H9 (cell line): ENCODE measurements at regions not wholly inside any gene's neighbourhood (a gene's known extent, or its start where the extent isn't known, plus 50 kb on each side); places are given as distances from the start of the nearest gene placed in this dataset.

ENCODE experiments used
- DNase-seq: peaks from one replicate; pipeline ENCODE4 v3.0.0-alpha.2; 2017
- H2AFZ ChIP-seq: one replicate; pipeline ENCODE4 v1.6.1; 2013; ENCODE audit warnings: mild to moderate bottlenecking, low read length, control low read depth, moderate library complexity
- H2AK5ac ChIP-seq: 2 replicates; pipeline ENCODE4 v1.6.1; 2013; ENCODE audit warnings: low read length, control low read depth, mixed read lengths; ENCODE audit not compliant: insufficient read length
- H2BK120ac ChIP-seq: one replicate; pipeline ENCODE4 v1.6.1; 2013; ENCODE audit warnings: low read depth, mild to moderate bottlenecking, low read length, control low read depth, inconsistent platforms; ENCODE audit not compliant: poor library complexity, severe bottlenecking
- H2BK12ac ChIP-seq: 2 replicates; pipeline ENCODE4 v1.6.1; 2013; ENCODE audit warnings: low read length, control low read depth, mixed read lengths, low read depth; ENCODE audit not compliant: insufficient read length
- H2BK15ac ChIP-seq: 2 replicates; pipeline ENCODE4 v1.6.1; 2013; ENCODE audit warnings: low read depth, low read length, control low read depth
- H2BK20ac ChIP-seq: one replicate; pipeline ENCODE4 v1.6.1; 2013; ENCODE audit warnings: low read depth, mild to moderate bottlenecking, low read length, control low read depth, inconsistent platforms; ENCODE audit not compliant: poor library complexity, severe bottlenecking
- H2BK5ac ChIP-seq: 2 replicates; pipeline ENCODE4 v1.6.1; 2013; ENCODE audit warnings: low read length, control low read depth, mixed read lengths; ENCODE audit not compliant: insufficient read length
- H3K14ac ChIP-seq: 2 replicates; pipeline ENCODE4 v1.6.1; 2013; ENCODE audit warnings: low read length, control low read depth; ENCODE audit not compliant: insufficient read depth
- H3K18ac ChIP-seq: 2 replicates; pipeline ENCODE4 v1.6.1; 2013; ENCODE audit warnings: low read depth, mild to moderate bottlenecking, mixed read lengths, low read length, control low read depth; ENCODE audit not compliant: insufficient read length
- H3K23ac ChIP-seq: 2 replicates; pipeline ENCODE4 v1.6.1; 2013; ENCODE audit warnings: low read length, control low read depth, mixed read lengths, low read depth; ENCODE audit not compliant: insufficient read length
- H3K23me2 ChIP-seq: 2 replicates; pipeline ENCODE4 v1.6.1; 2013; ENCODE audit warnings: low read depth, mild to moderate bottlenecking, mixed read lengths, low read length, control low read depth; ENCODE audit not compliant: insufficient read length, poor library complexity, severe bottlenecking
- H3K27ac ChIP-seq: 2 replicates; pipeline ENCODE4 v1.5.1; 2013; ENCODE audit warnings: low read length, control low read depth, mixed read lengths, low read depth; ENCODE audit not compliant: insufficient read length
- H3K27me3 ChIP-seq: 2 replicates; pipeline ENCODE4 v1.6.1; 2013; ENCODE audit warnings: low read length, control low read depth, inconsistent platforms; ENCODE audit not compliant: insufficient read depth
- H3K4ac ChIP-seq: 2 replicates; pipeline ENCODE4 v1.6.1; 2013; ENCODE audit warnings: low read depth, mild to moderate bottlenecking, control low read depth, inconsistent platforms, low read length, moderate library complexity
- H3K4me1 ChIP-seq: 2 replicates; pipeline ENCODE4 v1.6.1; 2013; ENCODE audit warnings: low read length, control low read depth, inconsistent platforms; ENCODE audit not compliant: insufficient read depth
- H3K4me2 ChIP-seq: 2 replicates; pipeline ENCODE4 v1.6.1; 2013; ENCODE audit warnings: low read length, control low read depth, mixed read lengths; ENCODE audit not compliant: insufficient read length, insufficient read depth
- H3K56ac ChIP-seq: 2 replicates; pipeline ENCODE4 v1.6.1; 2013; ENCODE audit warnings: low read depth, mild to moderate bottlenecking, mixed read lengths, low read length, control low read depth; ENCODE audit not compliant: insufficient read length
- H3K79me1 ChIP-seq: 2 replicates; pipeline ENCODE4 v1.6.1; 2013; ENCODE audit warnings: low read depth, mild to moderate bottlenecking, moderate library complexity, low read length, control low read depth, inconsistent platforms; ENCODE audit not compliant: insufficient read depth, poor library complexity, severe bottlenecking
- H3K79me2 ChIP-seq: 2 replicates; pipeline ENCODE4 v1.6.1; 2013; ENCODE audit warnings: low read length, control low read depth, inconsistent platforms; ENCODE audit not compliant: insufficient read depth
- H3K9ac ChIP-seq: 2 replicates; pipeline ENCODE4 v1.6.1; 2013; ENCODE audit warnings: low read length, control low read depth, mixed read lengths; ENCODE audit not compliant: insufficient read length; ENCODE audit errors: extremely low read depth
- H3K9me3 ChIP-seq: one replicate; pipeline ENCODE4 v1.6.1; 2013; ENCODE audit warnings: low read depth, low read length, inconsistent platforms; ENCODE audit not compliant: control insufficient read depth
- H3T11ph ChIP-seq: one replicate; pipeline ENCODE4 v1.6.1; 2013; ENCODE audit warnings: mild to moderate bottlenecking, low read length, control low read depth, inconsistent platforms
- H4K20me1 ChIP-seq: one replicate; pipeline ENCODE4 v1.6.1; 2013; ENCODE audit not compliant: control insufficient read depth, insufficient read length, insufficient read depth
- H4K5ac ChIP-seq: 2 replicates; pipeline ENCODE4 v1.6.1; 2013; ENCODE audit warnings: low read depth, mild to moderate bottlenecking, mixed read lengths, low read length, control low read depth; ENCODE audit not compliant: insufficient read length
- H4K8ac ChIP-seq: replicated peaks from 2 replicates; pipeline ENCODE4 v1.6.1; 2013; ENCODE audit warnings: low read length, control low read depth, mixed read lengths, low read depth; ENCODE audit not compliant: insufficient read length
- H4K91ac ChIP-seq: 2 replicates; pipeline ENCODE4 v1.6.1; 2013; ENCODE audit warnings: low read depth, mild to moderate bottlenecking, moderate library complexity, mixed read lengths, low read length, control low read depth; ENCODE audit not compliant: insufficient read length
- H3K27ac Mint-ChIP-seq, 3 experiments: 2 replicates in 2 of 3; 3 replicates in 1 of 3; pipeline ENCODE4 v1.8.0; 2020 to 2021; ENCODE audit warnings: mixed read lengths in 3 of 3, mild to moderate bottlenecking in 1 of 3, moderate library complexity in 1 of 3
- H3K27me3 Mint-ChIP-seq: 2 replicates; pipeline ENCODE4 v1.8.0; 2021; ENCODE audit warnings: low read depth, mild to moderate bottlenecking, moderate library complexity, mixed read lengths
- H3K36me3 Mint-ChIP-seq, 3 experiments: 2 replicates in 2 of 3; 3 replicates in 1 of 3; pipeline ENCODE4 v1.8.0; 2020 to 2021; ENCODE audit warnings: low read depth in 3 of 3, mixed read lengths in 3 of 3; ENCODE audit not compliant: insufficient read depth in 1 of 3
- H3K4me1 Mint-ChIP-seq, 2 experiments: 2 replicates each; pipeline ENCODE4 v1.8.0; 2020; ENCODE audit warnings: mixed read lengths in 2 of 2
- H3K4me3 Mint-ChIP-seq, 2 experiments: 2 replicates in 1 of 2; 3 replicates in 1 of 2; pipeline ENCODE4 v1.8.0; 2020 to 2021; ENCODE audit warnings: mild to moderate bottlenecking in 2 of 2, mixed read lengths in 2 of 2, moderate library complexity in 1 of 2
- H3K9me3 Mint-ChIP-seq, 2 experiments: 2 replicates in 1 of 2; 3 replicates in 1 of 2; pipeline ENCODE4 v1.8.0; 2020; ENCODE audit warnings: mild to moderate bottlenecking in 2 of 2, mixed read lengths in 2 of 2, moderate library complexity in 1 of 2
- CTCF ChIP-seq: fragments of 200-600 bp; sonication (generic); conservative IDR thresholded peaks from 3 replicates; pipeline ENCODE4 v1.8.0; 2021; ENCODE audit warnings: antibody characterized with exemption, mild to moderate bottlenecking
- WGBS: extraction: QIAGEN DNeasy Blood & Tissue Kit; methylation state at CpG from one replicate; pipeline ENCODE4 v1.1.7; 2013; ENCODE audit warnings: missing lambda C conversion rate, low lambda C conversion rate, mixed read lengths; ENCODE audit not compliant: insufficient read length; ENCODE audit errors: extremely low coverage; 5-methylcytosine and 5-hydroxymethylcytosine counted together

- Histone ChIP-seq H2AFZ (no peak overlapping the region), H2AK5ac (no peak overlapping the region), H3K56ac (no peak overlapping the region), H4K20me1 (no peaks in the 10 kb centered on the region), H4K8ac (no peak overlapping the region), H3K4me2 (no peak overlapping the region), H2BK5ac (no peak overlapping the region), H3K9ac (no peak overlapping the region), H3K4me1 (no peaks in the 10 kb centered on the region), H4K91ac (no peak overlapping the region), H3K23me2 (no peaks in the 10 kb centered on the region), H3K4ac (no peak overlapping the region), H3K18ac (no peak overlapping the region), H2BK15ac (no peak overlapping the region), H3T11ph (no peak overlapping the region), H3K79me1 (no peaks in the 10 kb centered on the region), H2BK12ac (no peak overlapping the region), H3K23ac (no peak overlapping the region), H3K9me3 (no peaks in the 10 kb centered on the region), H3K79me2 (no peaks in the 10 kb centered on the region), H2BK20ac (no peak overlapping the region), H3K14ac (no peak overlapping the region), H3K27ac (no peak overlapping the region), H3K27me3 (no peaks in the 10 kb centered on the region), H2BK120ac (no peak overlapping the region), H4K5ac (no peak overlapping the region)
- no peaks in the 10 kb centered on the region for H3K27me3 Mint-ChIP-seq
- H3K4me3 Mint-ChIP-seq: no peak overlapping the region
- DNase-seq: no peak
- H3K9me3 Mint-ChIP-seq: no peaks in the 10 kb centered on the region; a peak in 1 of 5 replicates
- no peak for TF ChIP-seq CTCF
- no peaks in the 10 kb centered on the region for H3K36me3 Mint-ChIP-seq
- H3K4me1 Mint-ChIP-seq: no peaks in the 10 kb centered on the region
- WGBS: no CpG with 5 or more reads among the region's 3 CpGs
- no peak overlapping the region for H3K27ac Mint-ChIP-seq
Measured at GRCh38 chr5:58002323-58002722, 457.6 kb downstream of the PLK2 start.
